SK-N-SH treated with all-trans-retinoic acid at 6 μM for 48 hours (cell line): ENCODE measurements at regions not wholly inside any gene's neighbourhood (a gene's known extent, or its start where the extent isn't known, plus 50 kb on each side); places are given as distances from the start of the nearest gene placed in this dataset.
"Not testable (repeated sequence)": the region's sequence is repeated elsewhere in the genome, so short reads cannot be mapped to it uniquely, and the experiment has no call there.

Source experiments
- ATAC-seq: fragments of 200-7000 bp; cut with Tn5 transposase; 3 replicates; pipeline ENCODE4 v1.9.1; 2020; ENCODE audit warnings: mild to moderate bottlenecking, moderate library complexity
- ARNTL ChIP-seq: fragments of 450-650 bp; formaldehyde crosslinking; IDR thresholded peaks from 2 replicates; pipeline ENCODE4 v1.5.0; 2020; ENCODE audit warnings: low read depth, mild to moderate bottlenecking, moderate library complexity, borderline replicate concordance
- BACH2 ChIP-seq: fragments of 250-450 bp; sonication (Bioruptor Pico); IDR thresholded peaks from 2 replicates; pipeline ENCODE4 v1.9.0; 2021; ENCODE audit warnings: mild to moderate bottlenecking, borderline replicate concordance
- CREB5 ChIP-seq: fragments of 250-450 bp; sonication (Bioruptor Pico); IDR thresholded peaks from 2 replicates; pipeline ENCODE4 v1.5.1; 2020; ENCODE audit warnings: low read depth, mild to moderate bottlenecking, moderate library complexity
- CSDC2 ChIP-seq: fragments of 250-450 bp; sonication (Bioruptor Pico); IDR thresholded peaks from 2 replicates; pipeline ENCODE4 v1.5.0; 2020; ENCODE audit warnings: mild to moderate bottlenecking, moderate library complexity
- ESRRG ChIP-seq: fragments of 250-450 bp; sonication (Bioruptor Pico); IDR thresholded peaks from 2 replicates; pipeline ENCODE4 v1.6.1; 2021; ENCODE audit warnings: mild to moderate bottlenecking
- GLIS3 ChIP-seq: fragments of 250-450 bp; sonication (Bioruptor Pico); IDR thresholded peaks from 2 replicates; pipeline ENCODE4 v1.5.0; 2020; ENCODE audit warnings: mild to moderate bottlenecking, moderate library complexity
- ISL1 ChIP-seq: fragments of 250-450 bp; sonication (Bioruptor Pico); IDR thresholded peaks from 2 replicates; pipeline ENCODE4 v2.1.2; 2022; ENCODE audit warnings: mild to moderate bottlenecking, moderate library complexity
- OSR1 ChIP-seq: fragments of 250-450 bp; sonication (Bioruptor Pico); IDR thresholded peaks from 2 replicates; pipeline ENCODE4 v1.8.0; 2022; ENCODE audit warnings: moderate library complexity, mild to moderate bottlenecking, inconsistent platforms
- POU6F1 ChIP-seq: fragments of 250-450 bp; sonication (Bioruptor Pico); IDR thresholded peaks from 2 replicates; pipeline ENCODE4 v1.8.0; 2021; ENCODE audit warnings: low read depth, mild to moderate bottlenecking, moderate library complexity, borderline replicate concordance
- PPARA ChIP-seq: fragments of 250-450 bp; sonication (Bioruptor Pico); IDR thresholded peaks from 2 replicates; pipeline ENCODE4 v1.5.0; 2020; ENCODE audit warnings: mild to moderate bottlenecking, borderline replicate concordance
- RARB ChIP-seq: fragments of 250-450 bp; sonication (Bioruptor Pico); IDR thresholded peaks from 2 replicates; pipeline ENCODE4 v1.8.0; 2021; ENCODE audit warnings: mild to moderate bottlenecking, moderate library complexity
- SNAI2 ChIP-seq: fragments of 250-450 bp; sonication (Bioruptor Pico); IDR thresholded peaks from 2 replicates; pipeline ENCODE4 v1.5.0; 2020; ENCODE audit warnings: mild to moderate bottlenecking, moderate library complexity
- TCF4 ChIP-seq: fragments of 250-450 bp; sonication (Bioruptor Pico); IDR thresholded peaks from 2 replicates; pipeline ENCODE4 v1.8.0; 2021; ENCODE audit warnings: mild to moderate bottlenecking, moderate library complexity, borderline replicate concordance
- TOX ChIP-seq: fragments of 250-450 bp; sonication (Bioruptor Pico); IDR thresholded peaks from 2 replicates; pipeline ENCODE4 v1.8.0; 2021; ENCODE audit warnings: mild to moderate bottlenecking, moderate library complexity, borderline replicate concordance
- ZC3H10 ChIP-seq: fragments of 250-450 bp; sonication (Bioruptor Pico); IDR thresholded peaks from 2 replicates; pipeline ENCODE4 v1.5.1; 2021; ENCODE audit warnings: mild to moderate bottlenecking, moderate library complexity
- ZFP3 ChIP-seq: fragments of 250-450 bp; sonication (Bioruptor Pico); IDR thresholded peaks from 2 replicates; pipeline ENCODE4 v1.5.0; 2020; ENCODE audit warnings: mild to moderate bottlenecking, moderate library complexity
- ZFP30 ChIP-seq: fragments of 450-650 bp; formaldehyde crosslinking; IDR thresholded peaks from 2 replicates; pipeline ENCODE4 v1.5.0; 2022; ENCODE audit warnings: mild to moderate bottlenecking, moderate library complexity
- ZNF565 ChIP-seq: fragments of 450-650 bp; formaldehyde crosslinking; conservative IDR thresholded peaks from 2 replicates; pipeline ENCODE4 v1.5.0; 2020; ENCODE audit warnings: low read depth, mild to moderate bottlenecking, moderate library complexity
- ZNF70 ChIP-seq: fragments of 450-650 bp; formaldehyde crosslinking; IDR thresholded peaks from 2 replicates; pipeline ENCODE4 v1.5.0; 2020; ENCODE audit warnings: mild to moderate bottlenecking, moderate library complexity
- ZNF8 ChIP-seq: fragments of 450-650 bp; formaldehyde crosslinking; IDR thresholded peaks from 2 replicates; pipeline ENCODE4 v1.5.0; 2020; ENCODE audit warnings: mild to moderate bottlenecking, moderate library complexity
- TF ChIP-seq, protein P1 (sequence below): fragments of 250-450 bp; sonication (Bioruptor Pico); IDR thresholded peaks from 2 replicates; pipeline ENCODE4 v1.5.0; 2020; ENCODE audit warnings: mild to moderate bottlenecking, moderate library complexity
- TF ChIP-seq, protein P2 (sequence below): fragments of 250-450 bp; sonication (Bioruptor Pico); IDR thresholded peaks from 2 replicates; pipeline ENCODE4 v1.5.1; 2021; ENCODE audit warnings: mild to moderate bottlenecking, moderate library complexity

DNA sequence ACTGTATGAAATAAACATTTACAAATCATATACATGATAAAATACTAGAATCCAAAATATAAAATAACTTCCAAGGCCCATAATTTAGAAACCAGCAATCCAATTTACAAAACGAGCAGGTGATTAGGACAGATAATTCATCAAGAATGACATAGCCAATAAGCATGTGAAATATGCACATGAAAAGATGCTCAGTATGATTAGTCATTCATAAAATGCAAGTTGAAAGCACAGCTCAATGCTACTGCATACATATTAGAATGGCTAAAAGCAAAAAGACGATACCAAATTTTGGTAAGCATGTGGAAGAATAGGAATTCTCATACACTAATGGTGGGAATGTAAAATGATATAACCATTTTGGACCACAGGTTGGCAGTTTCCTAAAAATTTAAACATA is 837.2 kb upstream of the MIR17HG start:
- ATAC-seq: no peak
- TF ChIP-seq ISL1 (CRISPR knock-in tag) (no peak), SNAI2 (CRISPR knock-in tag) (no peak), RARB (CRISPR knock-in tag) (no peak), TOX (CRISPR knock-in tag) (no peak), ESRRG (CRISPR knock-in tag) (no peak), PPARA (no peak), POU6F1 (no peak), OSR1 (CRISPR knock-in tag) (no peak), ZFP30 (no peak), BACH2 (CRISPR knock-in tag) (no peak), GLIS3 (CRISPR knock-in tag) (no peak), ZNF70 (no peak), TCF4 (CRISPR knock-in tag) (no peak), ZNF565 (CRISPR knock-in tag) (no peak), ARNTL (CRISPR knock-in tag) (no peak), ZC3H10 (CRISPR knock-in tag) (no peak), CSDC2 (no peak)
- TF ChIP-seq, protein P1, sequence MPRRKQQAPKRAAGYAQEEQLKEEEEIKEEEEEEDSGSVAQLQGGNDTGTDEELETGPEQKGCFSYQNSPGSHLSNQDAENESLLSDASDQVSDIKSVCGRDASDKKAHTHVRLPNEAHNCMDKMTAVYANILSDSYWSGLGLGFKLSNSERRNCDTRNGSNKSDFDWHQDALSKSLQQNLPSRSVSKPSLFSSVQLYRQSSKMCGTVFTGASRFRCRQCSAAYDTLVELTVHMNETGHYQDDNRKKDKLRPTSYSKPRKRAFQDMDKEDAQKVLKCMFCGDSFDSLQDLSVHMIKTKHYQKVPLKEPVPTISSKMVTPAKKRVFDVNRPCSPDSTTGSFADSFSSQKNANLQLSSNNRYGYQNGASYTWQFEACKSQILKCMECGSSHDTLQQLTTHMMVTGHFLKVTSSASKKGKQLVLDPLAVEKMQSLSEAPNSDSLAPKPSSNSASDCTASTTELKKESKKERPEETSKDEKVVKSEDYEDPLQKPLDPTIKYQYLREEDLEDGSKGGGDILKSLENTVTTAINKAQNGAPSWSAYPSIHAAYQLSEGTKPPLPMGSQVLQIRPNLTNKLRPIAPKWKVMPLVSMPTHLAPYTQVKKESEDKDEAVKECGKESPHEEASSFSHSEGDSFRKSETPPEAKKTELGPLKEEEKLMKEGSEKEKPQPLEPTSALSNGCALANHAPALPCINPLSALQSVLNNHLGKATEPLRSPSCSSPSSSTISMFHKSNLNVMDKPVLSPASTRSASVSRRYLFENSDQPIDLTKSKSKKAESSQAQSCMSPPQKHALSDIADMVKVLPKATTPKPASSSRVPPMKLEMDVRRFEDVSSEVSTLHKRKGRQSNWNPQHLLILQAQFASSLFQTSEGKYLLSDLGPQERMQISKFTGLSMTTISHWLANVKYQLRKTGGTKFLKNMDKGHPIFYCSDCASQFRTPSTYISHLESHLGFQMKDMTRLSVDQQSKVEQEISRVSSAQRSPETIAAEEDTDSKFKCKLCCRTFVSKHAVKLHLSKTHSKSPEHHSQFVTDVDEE (CRISPR knock-in tag): no peak
- TF ChIP-seq, protein P2, sequence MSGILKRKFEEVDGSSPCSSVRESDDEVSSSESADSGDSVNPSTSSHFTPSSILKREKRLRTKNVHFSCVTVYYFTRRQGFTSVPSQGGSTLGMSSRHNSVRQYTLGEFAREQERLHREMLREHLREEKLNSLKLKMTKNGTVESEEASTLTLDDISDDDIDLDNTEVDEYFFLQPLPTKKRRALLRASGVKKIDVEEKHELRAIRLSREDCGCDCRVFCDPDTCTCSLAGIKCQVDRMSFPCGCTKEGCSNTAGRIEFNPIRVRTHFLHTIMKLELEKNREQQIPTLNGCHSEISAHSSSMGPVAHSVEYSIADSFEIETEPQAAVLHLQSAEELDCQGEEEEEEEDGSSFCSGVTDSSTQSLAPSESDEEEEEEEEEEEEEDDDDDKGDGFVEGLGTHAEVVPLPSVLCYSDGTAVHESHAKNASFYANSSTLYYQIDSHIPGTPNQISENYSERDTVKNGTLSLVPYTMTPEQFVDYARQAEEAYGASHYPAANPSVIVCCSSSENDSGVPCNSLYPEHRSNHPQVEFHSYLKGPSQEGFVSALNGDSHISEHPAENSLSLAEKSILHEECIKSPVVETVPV (CRISPR knock-in tag): no peak
- TF ChIP-seq, all 23 proteins: peak for 0

- TF ChIP-seq TCF4 (CRISPR knock-in tag) (no peak), CREB5 (CRISPR knock-in tag) (no peak), GLIS3 (CRISPR knock-in tag) (no peak), ZNF8 (no peak), ESRRG (CRISPR knock-in tag) (no peak), ZFP3 (CRISPR knock-in tag) (no peak), OSR1 (CRISPR knock-in tag) (no peak), ARNTL (CRISPR knock-in tag) (no peak), TOX (CRISPR knock-in tag) (no peak), ZNF70 (no peak), CSDC2 (no peak), ZNF565 (CRISPR knock-in tag) (no peak)
- TF ChIP-seq, protein P2 (CRISPR knock-in tag): no peak
- no peak for ATAC-seq
Measured at GRCh38 chr13:90511903-90512302, 835.6 kb upstream of the MIR17HG start.

GRCh38 chr13:90514712-90515111 is 832.8 kb upstream of the MIR17HG start:
- not testable (repeated sequence) for ATAC-seq
